Ovary (tissue), 3 donors: ENCODE measurements at regions not wholly inside any gene's neighbourhood (a gene's known extent, or its start where the extent isn't known, plus 50 kb on each side); places are given as distances from the start of the nearest gene placed in this dataset.

Source experiments
- EP300 ChIP-seq: sonication (generic); formaldehyde crosslinking; IDR thresholded peaks from one replicate; pipeline ENCODE4 v1.6.1; 2017; ENCODE audit warnings: antibody characterized with exemption
- POLR2A ChIP-seq: fragments of 450-650 bp; IDR thresholded peaks from one replicate; pipeline ENCODE4 v1.6.1; 2017; ENCODE audit warnings: antibody characterized with exemption, mild to moderate bottlenecking, moderate library complexity
- TF ChIP-seq, protein P1 (sequence below), 3 donors: fragments of 450-650 bp in 2 of 3; fragments of 200-600 bp in 1 of 3; IDR thresholded peaks; one replicate each; pipeline versions ENCODE4 v1.5.1 to v1.8.0; 2016 to 2022; ENCODE audit warnings: antibody characterized with exemption in 3 of 3, mild to moderate bottlenecking in 1 of 3
- donor health status: DM: no; HTN: no; CAD: no.

DNA sequence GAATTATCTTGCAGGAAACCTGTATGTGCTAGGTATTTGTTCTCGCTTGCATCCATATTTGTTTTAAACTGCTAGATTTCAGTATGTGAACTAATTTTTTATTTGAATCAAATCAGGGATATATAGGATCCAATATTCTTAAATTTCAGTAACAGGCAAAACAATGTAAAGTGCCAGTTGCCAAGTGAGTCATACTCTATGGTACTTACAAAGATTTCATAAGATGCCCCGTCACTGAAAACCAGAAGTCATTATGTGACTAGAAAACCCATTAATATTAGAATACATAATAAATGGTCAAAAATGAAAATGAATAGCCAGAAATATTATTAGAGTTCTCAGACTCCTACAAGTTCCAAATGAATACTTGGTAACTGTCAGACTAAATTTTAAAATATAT, 481.2 kb downstream of the TFAP2A start:
- TF ChIP-seq, protein P1, sequence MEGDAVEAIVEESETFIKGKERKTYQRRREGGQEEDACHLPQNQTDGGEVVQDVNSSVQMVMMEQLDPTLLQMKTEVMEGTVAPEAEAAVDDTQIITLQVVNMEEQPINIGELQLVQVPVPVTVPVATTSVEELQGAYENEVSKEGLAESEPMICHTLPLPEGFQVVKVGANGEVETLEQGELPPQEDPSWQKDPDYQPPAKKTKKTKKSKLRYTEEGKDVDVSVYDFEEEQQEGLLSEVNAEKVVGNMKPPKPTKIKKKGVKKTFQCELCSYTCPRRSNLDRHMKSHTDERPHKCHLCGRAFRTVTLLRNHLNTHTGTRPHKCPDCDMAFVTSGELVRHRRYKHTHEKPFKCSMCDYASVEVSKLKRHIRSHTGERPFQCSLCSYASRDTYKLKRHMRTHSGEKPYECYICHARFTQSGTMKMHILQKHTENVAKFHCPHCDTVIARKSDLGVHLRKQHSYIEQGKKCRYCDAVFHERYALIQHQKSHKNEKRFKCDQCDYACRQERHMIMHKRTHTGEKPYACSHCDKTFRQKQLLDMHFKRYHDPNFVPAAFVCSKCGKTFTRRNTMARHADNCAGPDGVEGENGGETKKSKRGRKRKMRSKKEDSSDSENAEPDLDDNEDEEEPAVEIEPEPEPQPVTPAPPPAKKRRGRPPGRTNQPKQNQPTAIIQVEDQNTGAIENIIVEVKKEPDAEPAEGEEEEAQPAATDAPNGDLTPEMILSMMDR (IDR thresholded peaks at IDR 0.05) = no peak
- TF ChIP-seq EP300 = no peak
- no peak for TF ChIP-seq POLR2A
